ENCODE measurements at regions not wholly inside any gene's neighbourhood (a gene's known extent, or its start where the extent isn't known, plus 50 kb on each side); places are given as distances from the start of the nearest gene placed in this dataset.

GRCh38 chr11:10938231-10938630 is 80.4 kb upstream of the ZBED5 start:
- Histone ChIP-seq H3K4me1 (ENCODE audit: control insufficient read depth, low read depth, low read length) (peaks cover 9% of the 10 kb centered on the region), H3K4me3 (ENCODE audit: low read length) (no peak overlapping the region), H3K9ac (ENCODE audit: low read length) (no peak overlapping the region), H3K27ac (ENCODE audit: low read length) (no peak overlapping the region), H3K36me3 (ENCODE audit: control insufficient read depth, low read depth, low read length) (no peaks in the 10 kb centered on the region), H3K27me3 (ENCODE audit: control insufficient read depth, insufficient read depth, low read length) (no peaks in the 10 kb centered on the region), H3K9me3 (ENCODE audit: control insufficient read depth, low read depth, low read length) (no peaks in the 10 kb centered on the region)

- Histone ChIP-seq H3K27me3 (ENCODE audit: control insufficient read depth, insufficient read depth, low read length) (no peaks in the 10 kb centered on the region), H3K9ac (ENCODE audit: low read length) (no peak overlapping the region), H3K4me1 (ENCODE audit: control insufficient read depth, low read depth, low read length) (peaks cover 12% of the 10 kb centered on the region), H3K4me3 (ENCODE audit: low read length) (no peak overlapping the region), H3K9me3 (ENCODE audit: control insufficient read depth, low read depth, low read length) (no peaks in the 10 kb centered on the region), H3K36me3 (ENCODE audit: control insufficient read depth, low read depth, low read length) (no peaks in the 10 kb centered on the region), H3K27ac (ENCODE audit: low read length) (no peak overlapping the region)
Measured at GRCh38 chr11:10937385-10937771, 79.5 kb upstream of the ZBED5 start.

DNA sequence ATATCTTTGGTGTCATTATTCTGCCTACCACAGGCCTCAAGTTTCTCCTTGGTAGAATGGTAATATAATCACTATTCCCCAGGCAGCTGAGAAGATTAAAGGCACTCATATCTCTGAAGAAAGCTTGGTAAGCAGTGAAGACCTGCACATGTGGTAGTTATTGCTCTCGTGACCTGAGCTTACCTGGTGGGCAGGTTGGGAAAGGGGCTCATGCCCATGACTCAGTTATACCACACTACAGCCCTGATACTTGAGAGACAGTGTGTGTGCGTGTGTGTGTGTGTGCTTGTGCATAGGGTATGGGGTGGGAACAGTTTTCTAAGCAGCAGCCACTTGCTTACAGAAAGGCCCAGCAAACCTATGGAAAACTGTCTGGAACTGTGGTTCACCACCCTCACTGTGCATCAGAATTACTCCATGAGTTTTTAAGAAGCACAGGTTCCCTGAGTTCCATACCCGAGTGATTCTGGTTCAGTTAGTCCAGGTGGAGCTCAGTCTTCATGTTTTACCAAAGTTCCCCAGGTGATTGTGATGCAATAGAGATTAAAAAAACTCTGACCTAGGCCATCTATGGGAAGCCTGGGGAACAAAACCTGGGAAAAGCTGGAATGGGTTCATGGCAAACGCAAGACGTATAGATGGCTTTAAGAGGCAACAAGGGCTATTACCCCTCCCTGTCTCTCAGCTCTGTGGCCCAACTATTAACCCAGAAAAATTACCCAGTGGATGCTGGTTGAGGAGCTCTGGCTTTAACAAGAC is 79.0 kb upstream of the ZBED5 start:
- H3K9ac ChIP-seq (ENCODE audit: low read length), result no peak overlapping the region
- no peaks in the 10 kb centered on the region for H3K27me3 ChIP-seq (ENCODE audit: control insufficient read depth, insufficient read depth, low read length)
- peaks cover 12% of the 10 kb centered on the region for H3K4me1 ChIP-seq (ENCODE audit: control insufficient read depth, low read depth, low read length)
- H3K27ac ChIP-seq (ENCODE audit: low read length), result no peak overlapping the region
- no peak overlapping the region for H3K4me3 ChIP-seq (ENCODE audit: low read length)
- H3K36me3 ChIP-seq (ENCODE audit: control insufficient read depth, low read depth, low read length), result no peaks in the 10 kb centered on the region
- no peaks in the 10 kb centered on the region for H3K9me3 ChIP-seq (ENCODE audit: control insufficient read depth, low read depth, low read length)

DNA sequence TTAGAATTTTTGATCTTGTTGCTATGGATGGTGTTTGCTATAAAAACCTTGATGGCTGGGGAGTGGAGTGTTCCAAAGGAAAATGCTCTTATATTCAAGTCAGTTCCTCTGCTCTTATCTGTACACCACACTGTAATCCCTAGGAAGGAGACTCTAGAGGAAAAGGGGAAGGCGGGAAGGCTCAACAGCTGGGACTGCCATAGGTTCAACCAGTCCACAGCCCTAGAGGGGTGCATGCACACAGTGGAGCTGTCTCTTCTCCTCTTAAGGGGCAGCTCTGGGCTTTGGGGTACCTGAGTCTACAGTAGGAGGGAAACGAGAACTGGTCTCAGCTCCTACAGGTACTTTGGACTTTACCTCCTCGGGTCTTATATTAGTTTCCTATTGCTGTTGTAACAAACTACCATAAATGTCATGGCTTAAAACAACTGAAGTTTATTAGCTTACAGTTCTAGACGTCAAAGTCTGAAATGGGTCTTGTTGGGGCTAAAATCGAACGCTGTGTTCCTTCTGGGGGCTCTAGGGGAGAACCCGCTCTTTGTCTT is 77.2 kb upstream of the ZBED5 start:
- Histone ChIP-seq H3K4me3 (ENCODE audit: low read length) (no peak overlapping the region), H3K9ac (ENCODE audit: low read length) (no peak overlapping the region), H3K4me1 (ENCODE audit: control insufficient read depth, low read depth, low read length) (peaks cover 17% of the 10 kb centered on the region), H3K27ac (ENCODE audit: low read length) (no peak overlapping the region), H3K9me3 (ENCODE audit: control insufficient read depth, low read depth, low read length) (no peaks in the 10 kb centered on the region), H3K36me3 (ENCODE audit: control insufficient read depth, low read depth, low read length) (no peaks in the 10 kb centered on the region), H3K27me3 (ENCODE audit: control insufficient read depth, insufficient read depth, low read length) (peaks cover 7% of the 10 kb centered on the region)

GRCh38 chr11:10934293-10934860 is 76.5 kb upstream of the ZBED5 start:
- Histone ChIP-seq H3K9me3 (ENCODE audit: control insufficient read depth, low read depth, low read length) (no peaks in the 10 kb centered on the region), H3K4me3 (ENCODE audit: low read length) (peak overlapping the region; percentile 92), H3K9ac (ENCODE audit: low read length) (peak overlapping the region; percentile 68), H3K27me3 (ENCODE audit: control insufficient read depth, insufficient read depth, low read length) (peaks cover 14% of the 10 kb centered on the region), H3K4me1 (ENCODE audit: control insufficient read depth, low read depth, low read length) (peaks cover 17% of the 10 kb centered on the region), H3K27ac (ENCODE audit: low read length) (no peak overlapping the region), H3K36me3 (ENCODE audit: control insufficient read depth, low read depth, low read length) (no peaks in the 10 kb centered on the region)

GRCh38 chr11:10933455-10934292 is 75.8 kb upstream of the ZBED5 start:
- H3K4me1 ChIP-seq (ENCODE audit: control insufficient read depth, low read depth, low read length), result peaks cover 17% of the 10 kb centered on the region
- H3K9ac ChIP-seq (ENCODE audit: low read length), result peak overlapping the region; percentile 68
- H3K27me3 ChIP-seq (ENCODE audit: control insufficient read depth, insufficient read depth, low read length), result peaks cover 14% of the 10 kb centered on the region
- peak overlapping the region; percentile 83 for H3K27ac ChIP-seq (ENCODE audit: low read length)
- H3K36me3 ChIP-seq (ENCODE audit: control insufficient read depth, low read depth, low read length), result no peaks in the 10 kb centered on the region
- H3K9me3 ChIP-seq (ENCODE audit: control insufficient read depth, low read depth, low read length), result no peaks in the 10 kb centered on the region
- peak overlapping the region; percentile 92 for H3K4me3 ChIP-seq (ENCODE audit: low read length)

DNA sequence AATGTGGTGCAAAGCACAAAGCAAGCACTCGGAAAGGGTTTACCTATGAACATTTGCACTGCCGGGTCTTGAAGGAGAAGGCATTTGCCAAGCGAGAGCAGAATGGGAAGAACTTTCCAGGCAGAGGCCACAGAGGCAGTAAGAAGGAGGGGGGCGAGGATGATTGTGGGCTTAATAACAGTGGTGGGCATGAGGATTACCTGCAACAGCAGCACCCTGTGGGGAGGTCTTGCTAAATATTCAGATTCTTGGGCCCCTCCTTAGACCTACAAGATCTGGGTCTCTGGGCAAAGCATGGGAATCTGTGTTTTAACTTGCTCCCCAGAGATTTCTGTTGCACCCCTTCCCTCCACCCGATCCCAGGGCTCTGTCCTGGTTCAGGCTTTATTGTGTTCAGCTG is 75.1 kb upstream of the ZBED5 start:
- H3K9ac ChIP-seq (ENCODE audit: low read length), result no peak overlapping the region
- no peak overlapping the region for H3K4me3 ChIP-seq (ENCODE audit: low read length)
- H3K27ac ChIP-seq (ENCODE audit: low read length), result no peak overlapping the region
- H3K36me3 ChIP-seq (ENCODE audit: control insufficient read depth, low read depth, low read length), result no peaks in the 10 kb centered on the region
- H3K9me3 ChIP-seq (ENCODE audit: control insufficient read depth, low read depth, low read length), result no peaks in the 10 kb centered on the region
- H3K27me3 ChIP-seq (ENCODE audit: control insufficient read depth, insufficient read depth, low read length), result peaks cover 14% of the 10 kb centered on the region
- peaks cover 17% of the 10 kb centered on the region for H3K4me1 ChIP-seq (ENCODE audit: control insufficient read depth, low read depth, low read length)

GRCh38 chr11:10931761-10932670 is 74.2 kb upstream of the ZBED5 start:
- Histone ChIP-seq H3K9me3 (ENCODE audit: control insufficient read depth, low read depth, low read length) (no peaks in the 10 kb centered on the region), H3K27me3 (ENCODE audit: control insufficient read depth, insufficient read depth, low read length) (peaks cover 14% of the 10 kb centered on the region), H3K36me3 (ENCODE audit: control insufficient read depth, low read depth, low read length) (no peaks in the 10 kb centered on the region), H3K4me1 (ENCODE audit: control insufficient read depth, low read depth, low read length) (peaks cover 17% of the 10 kb centered on the region), H3K9ac (ENCODE audit: low read length) (peak overlapping the region; percentile 60), H3K27ac (ENCODE audit: low read length) (no peak overlapping the region), H3K4me3 (ENCODE audit: low read length) (peak overlapping the region; percentile 71)

GRCh38 chr11:10930972-10931760 is 73.3 kb upstream of the ZBED5 start:
- Histone ChIP-seq H3K36me3 (ENCODE audit: control insufficient read depth, low read depth, low read length) (no peaks in the 10 kb centered on the region), H3K9ac (ENCODE audit: low read length) (peak overlapping the region; percentile 60), H3K4me3 (ENCODE audit: low read length) (peak overlapping the region; percentile 71), H3K9me3 (ENCODE audit: control insufficient read depth, low read depth, low read length) (no peaks in the 10 kb centered on the region), H3K27me3 (ENCODE audit: control insufficient read depth, insufficient read depth, low read length) (peaks cover 14% of the 10 kb centered on the region), H3K27ac (ENCODE audit: low read length) (no peak overlapping the region), H3K4me1 (ENCODE audit: control insufficient read depth, low read depth, low read length) (peaks cover 17% of the 10 kb centered on the region)

DNA sequence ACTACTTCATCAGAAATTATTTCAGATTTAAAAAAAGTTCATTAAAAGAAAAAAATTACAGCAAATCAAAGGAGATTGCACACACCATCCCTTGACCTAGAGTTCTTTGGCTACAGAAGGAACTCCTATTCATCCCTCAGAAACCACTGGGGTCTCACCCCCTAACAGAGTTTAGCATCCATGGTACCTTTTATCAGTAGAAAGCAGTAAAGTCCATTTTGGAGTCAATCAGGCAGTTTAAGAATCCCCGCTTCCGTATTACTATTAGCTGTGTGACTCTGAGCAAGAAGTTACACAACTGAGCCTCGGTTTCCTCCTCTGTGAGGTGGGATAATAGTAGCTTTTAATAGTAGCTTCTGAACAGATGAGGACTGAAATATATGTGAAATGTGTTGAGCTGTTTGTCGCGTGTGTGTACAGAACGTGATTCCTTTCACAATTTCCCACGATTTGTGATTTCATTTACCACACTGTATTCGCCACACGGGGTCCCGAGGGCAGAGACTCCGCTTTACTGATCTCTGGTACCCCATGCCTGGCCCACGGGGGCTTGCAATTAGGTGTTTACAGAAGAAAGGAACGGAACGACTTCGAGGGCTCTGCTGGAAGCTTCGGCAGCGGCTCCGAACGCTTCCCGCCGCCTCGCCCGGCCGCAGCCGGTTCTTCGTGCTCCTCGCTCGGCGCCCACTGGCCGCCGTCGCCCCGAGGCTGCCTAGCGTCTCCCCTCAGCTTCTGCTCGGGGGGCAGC is 72.5 kb upstream of the ZBED5 start:
- peaks cover 17% of the 10 kb centered on the region for H3K4me1 ChIP-seq (ENCODE audit: control insufficient read depth, low read depth, low read length)
- H3K27me3 ChIP-seq (ENCODE audit: control insufficient read depth, insufficient read depth, low read length), result peaks cover 14% of the 10 kb centered on the region
- peak overlapping the region; percentile 60 for H3K9ac ChIP-seq (ENCODE audit: low read length)
- peak overlapping the region; percentile 71 for H3K4me3 ChIP-seq (ENCODE audit: low read length)
- H3K9me3 ChIP-seq (ENCODE audit: control insufficient read depth, low read depth, low read length), result no peaks in the 10 kb centered on the region
- H3K36me3 ChIP-seq (ENCODE audit: control insufficient read depth, low read depth, low read length), result no peaks in the 10 kb centered on the region
- no peak overlapping the region for H3K27ac ChIP-seq (ENCODE audit: low read length)
